ENCODE measurements at regions not wholly inside any gene's neighbourhood (a gene's known extent, or its start where the extent isn't known, plus 50 kb on each side); places are given as distances from the start of the nearest gene placed in this dataset.

- Histone ChIP-seq H3K9me3 (no peaks in the 10 kb centered on the region), H3K27me3 (no peaks in the 10 kb centered on the region), H3K27ac (no peak overlapping the region), H3K4me1 (no peaks in the 10 kb centered on the region), H3K4me3 (no peak overlapping the region), H3K36me3 (no peaks in the 10 kb centered on the region)
- intact Hi-C loops (cut with DNase I), result no loop called here
- WGBS, 2 donors, result 67 to 80% methylated on average over 1 of the region's 1 CpG
- TF ChIP-seq POLR2A (IDR thresholded peaks at IDR 0.05), result no peak
- TF ChIP-seq, protein P1, sequence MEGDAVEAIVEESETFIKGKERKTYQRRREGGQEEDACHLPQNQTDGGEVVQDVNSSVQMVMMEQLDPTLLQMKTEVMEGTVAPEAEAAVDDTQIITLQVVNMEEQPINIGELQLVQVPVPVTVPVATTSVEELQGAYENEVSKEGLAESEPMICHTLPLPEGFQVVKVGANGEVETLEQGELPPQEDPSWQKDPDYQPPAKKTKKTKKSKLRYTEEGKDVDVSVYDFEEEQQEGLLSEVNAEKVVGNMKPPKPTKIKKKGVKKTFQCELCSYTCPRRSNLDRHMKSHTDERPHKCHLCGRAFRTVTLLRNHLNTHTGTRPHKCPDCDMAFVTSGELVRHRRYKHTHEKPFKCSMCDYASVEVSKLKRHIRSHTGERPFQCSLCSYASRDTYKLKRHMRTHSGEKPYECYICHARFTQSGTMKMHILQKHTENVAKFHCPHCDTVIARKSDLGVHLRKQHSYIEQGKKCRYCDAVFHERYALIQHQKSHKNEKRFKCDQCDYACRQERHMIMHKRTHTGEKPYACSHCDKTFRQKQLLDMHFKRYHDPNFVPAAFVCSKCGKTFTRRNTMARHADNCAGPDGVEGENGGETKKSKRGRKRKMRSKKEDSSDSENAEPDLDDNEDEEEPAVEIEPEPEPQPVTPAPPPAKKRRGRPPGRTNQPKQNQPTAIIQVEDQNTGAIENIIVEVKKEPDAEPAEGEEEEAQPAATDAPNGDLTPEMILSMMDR (IDR thresholded peaks at IDR 0.05), result no peak
- no peak for DNase-seq
These were observed 152.3 kb upstream of the JAG1 start for GRCh38 chr20:10826111-10826510.

DNA sequence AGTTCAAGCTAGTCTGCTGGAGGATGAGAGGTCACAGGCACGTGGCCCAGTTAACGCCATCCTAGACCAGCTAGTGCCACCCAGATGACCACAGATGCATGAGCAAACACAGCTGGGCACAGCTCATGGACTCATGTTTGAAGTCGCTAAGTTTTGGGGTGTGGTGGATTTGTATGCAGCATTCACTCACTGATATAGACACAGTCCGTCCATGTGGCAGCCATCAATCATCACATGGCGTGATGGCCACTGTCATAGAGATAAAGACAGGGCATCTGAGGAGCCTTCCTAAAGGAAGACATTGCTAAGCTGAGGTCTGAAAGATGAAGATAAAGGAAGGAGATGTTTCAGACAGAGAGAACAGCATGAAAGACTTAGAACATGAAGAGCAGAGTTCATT is 154.4 kb upstream of the JAG1 start:
- Histone ChIP-seq H3K4me1 (no peaks in the 10 kb centered on the region), H3K36me3 (no peaks in the 10 kb centered on the region), H3K4me3 (no peak overlapping the region), H3K9me3 (no peaks in the 10 kb centered on the region), H3K27me3 (no peaks in the 10 kb centered on the region), H3K27ac (no peak overlapping the region)
- TF ChIP-seq, protein P1 (IDR thresholded peaks at IDR 0.05), result no peak
- no peak for TF ChIP-seq POLR2A (IDR thresholded peaks at IDR 0.05)
- intact Hi-C loops (cut with DNase I), result no loop called here
- no peak for DNase-seq
- WGBS, 2 donors, result 65 to 80% methylated on average over 5 of the region's 5 CpGs

- DNase-seq, result no peak
- TF ChIP-seq POLR2A (IDR thresholded peaks at IDR 0.05), result no peak
- TF ChIP-seq, protein P1 (IDR thresholded peaks at IDR 0.05), result no peak
- no peak overlapping the region for H3K4me3 ChIP-seq
- H3K27ac ChIP-seq, result no peak overlapping the region
- H3K4me1 ChIP-seq, result no peaks in the 10 kb centered on the region
- no peaks in the 10 kb centered on the region for H3K27me3 ChIP-seq
- H3K36me3 ChIP-seq, result no peaks in the 10 kb centered on the region
- H3K9me3 ChIP-seq, result no peaks in the 10 kb centered on the region
- intact Hi-C loops (cut with DNase I), result no loop called here
These were observed 158.3 kb upstream of the JAG1 start for GRCh38 chr20:10832141-10832540.

- Histone ChIP-seq H3K27ac (no peak overlapping the region), H3K4me3 (no peak overlapping the region), H3K36me3 (no peaks in the 10 kb centered on the region), H3K27me3 (no peaks in the 10 kb centered on the region), H3K9me3 (peaks cover 0 to 6% (median 3%) of the 10 kb centered on the region in 3 donors), H3K4me1 (no peaks in the 10 kb centered on the region)
- intact Hi-C loops (cut with DNase I), result no loop called here
- DNase-seq, result no peak
- TF ChIP-seq, protein P1 (IDR thresholded peaks at IDR 0.05), result no peak
- TF ChIP-seq POLR2A (IDR thresholded peaks at IDR 0.05), result no peak
These were observed 164.1 kb upstream of the JAG1 start for GRCh38 chr20:10837901-10838300.

DNA sequence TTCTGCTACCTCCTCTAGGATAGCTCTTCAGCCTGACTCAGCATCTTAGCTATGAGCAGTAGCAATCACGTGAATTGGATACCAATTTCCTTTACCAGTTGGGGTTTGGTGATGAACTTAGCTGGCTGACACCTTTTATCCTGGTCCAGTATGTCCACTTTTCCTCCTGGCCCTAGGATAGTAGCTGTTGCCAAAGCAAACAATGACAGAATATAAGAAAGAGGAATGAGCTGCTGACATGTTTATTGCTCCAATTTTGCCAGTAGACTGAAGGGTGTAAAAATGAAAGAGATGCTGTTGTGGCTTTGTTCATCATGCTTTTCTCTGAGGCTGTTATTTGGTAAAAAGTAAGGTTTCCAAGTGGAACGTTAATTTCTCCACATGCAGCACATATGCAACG is 168.3 kb upstream of the JAG1 start:
- intact Hi-C loops (cut with DNase I), result no loop called here
- H3K4me3 ChIP-seq, result no peak overlapping the region
- H3K27me3 ChIP-seq, result no peaks in the 10 kb centered on the region
- TF ChIP-seq POLR2A (IDR thresholded peaks at IDR 0.05), result no peak
- TF ChIP-seq, protein P1 (IDR thresholded peaks at IDR 0.05), result no peak
- WGBS, 2 donors, result 88 to 100% methylated on average over 3 of the region's 3 CpGs
- DNase-seq, result no peak
- no peaks in the 10 kb centered on the region for H3K4me1 ChIP-seq
- H3K9me3 ChIP-seq, result peaks cover 0 to 6% (median 3%) of the 10 kb centered on the region in 3 donors
- H3K36me3 ChIP-seq, result no peaks in the 10 kb centered on the region
- no peak overlapping the region for H3K27ac ChIP-seq
